GM06990 (cell line): ENCODE measurements at regions not wholly inside any gene's neighbourhood (a gene's known extent, or its start where the extent isn't known, plus 50 kb on each side); places are given as distances from the start of the nearest gene placed in this dataset.

Experiments
- DNase-seq: peaks from one replicate; pipeline ENCODE4 v3.0.0-alpha.2; 2011; ENCODE audit not compliant: insufficient read length; ENCODE audit errors: extremely low read depth
- H3K27me3 ChIP-seq: replicated peaks from 2 replicates; pipeline ENCODE4 v1.6.0; 2011; ENCODE audit warnings: low read length; ENCODE audit not compliant: control insufficient read depth, insufficient read depth
- H3K36me3 ChIP-seq: 2 replicates; pipeline ENCODE4 v1.5.1; 2011; ENCODE audit warnings: low read length; ENCODE audit not compliant: control insufficient read depth, insufficient read depth
- H3K4me3 ChIP-seq: replicated peaks from 2 replicates; pipeline ENCODE4 v1.5.1; 2011; ENCODE audit warnings: low read depth, mild to moderate bottlenecking, control low read depth, low read length
- CTCF ChIP-seq: IDR thresholded peaks from 2 replicates; pipeline ENCODE4 v1.5.1; 2011; ENCODE audit warnings: low read length, control low read depth, mild to moderate bottlenecking, inconsistent platforms; ENCODE audit not compliant: insufficient read depth, poor library complexity, severe bottlenecking

GRCh38 chrX:6693051-6693450 lies 158.1 kb upstream of the VCX3A start:
- no peaks in the 10 kb centered on the region for H3K36me3 ChIP-seq
- no peaks in the 10 kb centered on the region for H3K27me3 ChIP-seq
- no peak for DNase-seq
- no peak overlapping the region for H3K4me3 ChIP-seq
- TF ChIP-seq CTCF: no peak

GRCh38 chrX:6685489-6685888 lies 150.6 kb upstream of the VCX3A start:
- H3K36me3 ChIP-seq: no peaks in the 10 kb centered on the region
- no peak for DNase-seq
- TF ChIP-seq CTCF: no peak
- no peak overlapping the region for H3K4me3 ChIP-seq
- no peaks in the 10 kb centered on the region for H3K27me3 ChIP-seq

- DNase-seq: no peak
- Histone ChIP-seq H3K4me3 (no peak overlapping the region), H3K36me3 (no peaks in the 10 kb centered on the region), H3K27me3 (no peaks in the 10 kb centered on the region)
- TF ChIP-seq CTCF: no peak
Observed at GRCh38 chrX:6683353-6683752, 148.4 kb upstream of the VCX3A start.

- no peaks in the 10 kb centered on the region for H3K36me3 ChIP-seq
- TF ChIP-seq CTCF: no peak
- no peak for DNase-seq
- H3K4me3 ChIP-seq: no peak overlapping the region
- no peaks in the 10 kb centered on the region for H3K27me3 ChIP-seq
Observed at GRCh38 chrX:6681521-6682145, 146.7 kb upstream of the VCX3A start.

- no peaks in the 10 kb centered on the region for H3K36me3 ChIP-seq
- H3K27me3 ChIP-seq: no peaks in the 10 kb centered on the region
- no peak for TF ChIP-seq CTCF
- no peak overlapping the region for H3K4me3 ChIP-seq
- no peak for DNase-seq
Observed at GRCh38 chrX:6679988-6680387, 145.1 kb upstream of the VCX3A start.

GRCh38 chrX:6679550-6679949 lies 144.6 kb upstream of the VCX3A start:
- Histone ChIP-seq H3K36me3 (no peaks in the 10 kb centered on the region), H3K27me3 (no peaks in the 10 kb centered on the region), H3K4me3 (no peak overlapping the region)
- TF ChIP-seq CTCF: no peak
- DNase-seq: no peak
